ENCODE measurements at regions not wholly inside any gene's neighbourhood (a gene's known extent, or its start where the extent isn't known, plus 50 kb on each side); places are given as distances from the start of the nearest gene placed in this dataset.

- Mint-ChIP-seq H3K4me1 (no peaks in the 10 kb centered on the region), H3K27me3 (no peaks in the 10 kb centered on the region), H3K4me3 (no peak overlapping the region), H3K36me3 (no peaks in the 10 kb centered on the region), H3K9me3 (no peaks in the 10 kb centered on the region), H3K27ac (no peak overlapping the region)
- ATAC-seq, result peak; percentile 14
These were observed 486.7 kb downstream of the EIPR1 start for GRCh38 chr2:2890901-2891300.

DNA sequence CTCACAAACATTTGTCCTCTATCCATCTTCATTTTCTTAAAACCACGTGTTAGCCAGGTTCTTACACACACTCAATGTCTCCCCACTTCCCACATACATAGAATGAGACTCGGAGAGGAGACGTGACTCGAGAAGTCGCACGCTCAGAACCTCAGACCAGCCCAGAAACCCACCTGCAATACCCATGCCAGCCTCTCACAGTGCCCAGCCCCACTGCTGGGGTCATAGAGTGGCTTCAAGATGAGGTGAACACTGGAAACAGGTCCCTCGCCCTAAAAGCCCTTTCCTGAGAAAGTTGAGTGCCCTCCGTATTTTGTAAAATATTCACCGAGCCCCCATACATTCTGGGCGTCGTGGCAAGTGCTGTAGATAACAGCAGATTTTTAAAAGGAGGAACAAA is 487.4 kb downstream of the EIPR1 start:
- no peaks in the 10 kb centered on the region for H3K36me3 Mint-ChIP-seq
- H3K4me1 Mint-ChIP-seq, result no peaks in the 10 kb centered on the region
- no peak for ATAC-seq
- no peaks in the 10 kb centered on the region for H3K9me3 Mint-ChIP-seq
- H3K27me3 Mint-ChIP-seq, result no peaks in the 10 kb centered on the region
- no peak overlapping the region for H3K4me3 Mint-ChIP-seq
- no peak overlapping the region for H3K27ac Mint-ChIP-seq

DNA sequence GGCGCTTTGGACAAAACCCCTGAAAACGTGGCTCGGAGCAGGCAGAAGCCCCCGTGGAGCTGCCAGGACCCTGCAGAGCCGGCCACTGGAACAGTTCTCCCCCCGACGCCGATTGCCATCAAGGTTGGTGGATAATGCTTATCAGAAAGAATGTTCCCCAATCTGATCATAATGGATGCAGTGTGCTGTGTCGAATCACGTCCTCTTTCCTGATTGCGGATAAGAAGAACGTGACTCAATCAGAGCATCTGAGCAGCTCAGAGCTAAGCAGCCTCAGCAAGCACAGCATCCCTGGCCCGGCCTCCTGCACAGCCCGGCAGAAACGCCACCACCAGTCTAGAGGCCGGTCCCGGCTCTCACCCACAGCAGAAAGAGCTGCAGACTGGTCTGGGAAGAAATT is 488.0 kb downstream of the EIPR1 start:
- no peaks in the 10 kb centered on the region for H3K9me3 Mint-ChIP-seq
- H3K4me1 Mint-ChIP-seq, result no peaks in the 10 kb centered on the region
- no peak overlapping the region for H3K27ac Mint-ChIP-seq
- no peak for ATAC-seq
- no peak overlapping the region for H3K4me3 Mint-ChIP-seq
- no peaks in the 10 kb centered on the region for H3K27me3 Mint-ChIP-seq
- H3K36me3 Mint-ChIP-seq, result no peaks in the 10 kb centered on the region

GRCh38 chr2:2889141-2889540 is 488.5 kb downstream of the EIPR1 start:
- Mint-ChIP-seq H3K27ac (no peak overlapping the region), H3K27me3 (no peaks in the 10 kb centered on the region), H3K36me3 (no peaks in the 10 kb centered on the region), H3K4me3 (no peak overlapping the region), H3K9me3 (no peaks in the 10 kb centered on the region), H3K4me1 (no peaks in the 10 kb centered on the region)
- ATAC-seq, result no peak

DNA sequence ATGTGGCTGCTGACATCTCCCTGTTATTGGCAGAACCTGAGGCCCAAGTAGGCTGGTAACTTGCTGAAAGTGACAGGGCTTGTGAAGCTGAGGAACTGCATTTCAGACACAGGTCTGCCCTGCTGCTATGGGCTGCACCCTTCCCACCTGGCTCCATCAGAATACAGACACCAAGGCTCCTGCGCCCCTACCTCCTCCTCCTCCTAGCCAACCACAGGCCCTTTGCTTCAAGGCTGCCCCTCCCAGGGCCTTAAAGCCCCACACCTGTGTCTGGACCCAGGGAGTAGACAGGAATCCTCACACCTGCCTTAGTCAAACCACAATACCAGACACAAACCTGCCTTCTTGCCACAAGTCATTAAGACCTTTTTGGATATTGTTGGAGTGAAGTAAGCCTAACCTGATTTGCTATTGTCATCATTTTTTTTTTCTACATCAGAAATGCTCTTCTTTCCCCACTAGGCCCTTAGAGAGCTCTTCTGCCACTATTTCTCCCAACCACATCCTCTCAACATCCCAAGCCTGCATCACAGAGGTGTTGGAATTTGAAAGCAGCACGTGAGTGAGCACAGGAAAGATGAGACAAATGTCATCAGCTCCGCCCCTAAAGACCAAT is 489.7 kb downstream of the EIPR1 start:
- Mint-ChIP-seq H3K4me3 (no peak overlapping the region), H3K27me3 (no peaks in the 10 kb centered on the region), H3K27ac (no peak overlapping the region), H3K4me1 (no peaks in the 10 kb centered on the region), H3K9me3 (peaks cover 6% of the 10 kb centered on the region), H3K36me3 (peaks cover 6% of the 10 kb centered on the region)
- no peak for ATAC-seq

DNA sequence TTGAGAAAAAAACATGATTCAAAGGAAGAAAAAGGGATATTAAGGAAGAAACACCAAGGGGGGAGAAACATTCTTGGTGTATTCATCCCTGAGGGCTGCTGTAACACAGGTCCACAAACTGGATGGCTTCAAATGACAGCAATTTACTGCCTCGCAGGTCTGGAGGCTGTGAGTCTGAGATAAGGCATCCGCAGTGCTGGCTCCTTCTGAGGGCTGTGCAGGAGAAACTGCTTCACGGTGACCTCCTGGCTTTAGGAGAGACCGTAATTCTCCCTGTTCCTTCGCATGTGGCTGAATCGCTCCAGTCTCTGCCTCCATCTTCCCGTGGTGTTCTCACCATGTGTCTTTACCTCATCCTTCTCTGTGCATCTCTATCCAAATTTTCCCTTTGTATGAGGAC is 490.7 kb downstream of the EIPR1 start:
- H3K27me3 Mint-ChIP-seq, result no peaks in the 10 kb centered on the region
- H3K4me3 Mint-ChIP-seq, result no peak overlapping the region
- peaks cover 9% of the 10 kb centered on the region for H3K36me3 Mint-ChIP-seq
- H3K9me3 Mint-ChIP-seq, result peaks cover 8% of the 10 kb centered on the region
- ATAC-seq, result no peak
- H3K4me1 Mint-ChIP-seq, result no peaks in the 10 kb centered on the region
- H3K27ac Mint-ChIP-seq, result no peak overlapping the region

DNA sequence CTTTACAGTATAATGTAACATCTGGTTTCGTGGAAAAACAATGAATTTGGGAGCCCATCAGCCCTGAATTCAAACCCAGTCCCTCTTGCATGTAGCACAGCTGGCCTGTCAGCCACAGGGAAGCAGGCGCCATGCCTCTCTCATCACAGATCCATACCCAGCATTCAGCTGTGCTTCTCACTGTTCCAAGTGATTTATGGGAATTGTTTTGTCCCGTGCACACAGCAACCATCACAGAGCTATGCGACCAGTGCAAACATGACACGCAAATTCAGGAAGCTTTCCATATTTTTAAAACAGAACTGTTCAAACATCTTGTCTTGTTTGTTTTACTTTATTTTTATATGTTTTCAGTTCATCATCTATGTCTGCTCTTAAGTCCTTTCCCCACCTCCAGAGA is 496.1 kb downstream of the EIPR1 start:
- Mint-ChIP-seq H3K4me3 (no peak overlapping the region), H3K9me3 (peaks cover 8% of the 10 kb centered on the region), H3K27ac (no peak overlapping the region), H3K27me3 (no peaks in the 10 kb centered on the region), H3K4me1 (peaks cover 21% of the 10 kb centered on the region), H3K36me3 (peaks cover 9% of the 10 kb centered on the region)
- ATAC-seq, result no peak

DNA sequence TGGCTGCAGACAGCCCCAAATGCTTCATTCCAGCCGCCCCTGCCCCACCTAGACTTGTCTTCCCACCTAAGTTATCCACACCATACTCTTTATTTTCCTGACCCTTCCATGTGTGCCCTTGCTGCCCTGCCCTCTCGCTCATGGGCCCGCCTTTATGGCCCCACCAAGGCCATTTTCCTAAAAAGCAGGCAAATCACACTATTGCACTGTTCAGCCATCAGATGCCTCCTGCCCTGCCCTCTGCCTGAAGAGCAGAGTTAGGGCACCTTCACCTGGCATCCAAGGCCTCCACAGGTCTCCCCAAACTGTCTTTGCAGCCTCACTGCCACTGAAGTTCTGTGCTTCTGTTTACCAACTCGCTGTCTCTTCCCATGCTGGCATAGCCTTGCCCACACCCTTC is 496.7 kb downstream of the EIPR1 start:
- Mint-ChIP-seq H3K36me3 (peaks cover 9% of the 10 kb centered on the region), H3K4me3 (no peak overlapping the region), H3K27ac (no peak overlapping the region), H3K9me3 (peaks cover 8% of the 10 kb centered on the region), H3K27me3 (no peaks in the 10 kb centered on the region), H3K4me1 (peaks cover 21% of the 10 kb centered on the region)
- no peak for ATAC-seq

GRCh38 chr2:2879781-2880180 is 497.8 kb downstream of the EIPR1 start:
- H3K27me3 Mint-ChIP-seq, result no peaks in the 10 kb centered on the region
- H3K27ac Mint-ChIP-seq, result no peak overlapping the region
- peaks cover 8% of the 10 kb centered on the region for H3K9me3 Mint-ChIP-seq
- peaks cover 9% of the 10 kb centered on the region for H3K36me3 Mint-ChIP-seq
- peak; percentile 77 for ATAC-seq
- H3K4me1 Mint-ChIP-seq, result peaks cover 21% of the 10 kb centered on the region
- no peak overlapping the region for H3K4me3 Mint-ChIP-seq

DNA sequence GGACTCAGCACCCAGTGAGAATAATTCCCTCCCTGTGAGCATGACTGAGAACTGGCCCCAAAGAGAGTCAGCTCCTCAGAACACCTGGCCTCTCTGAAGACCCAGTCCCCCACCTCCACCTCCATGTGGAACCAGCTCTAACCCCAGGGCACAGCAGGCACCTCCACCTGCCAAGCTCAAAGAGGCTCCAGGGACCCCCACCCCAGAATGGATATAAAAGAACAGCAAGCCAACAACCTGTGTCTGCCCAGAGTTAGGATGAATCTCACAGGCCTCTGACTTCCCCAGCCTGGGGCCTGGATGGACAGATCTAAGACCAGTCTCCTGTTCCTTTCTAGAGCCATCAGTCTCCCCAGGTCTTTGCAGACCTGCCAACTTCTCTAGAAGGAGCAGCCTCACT is 498.5 kb downstream of the EIPR1 start:
- peaks cover 8% of the 10 kb centered on the region for H3K9me3 Mint-ChIP-seq
- ATAC-seq, result no peak
- no peak overlapping the region for H3K4me3 Mint-ChIP-seq
- no peak overlapping the region for H3K27ac Mint-ChIP-seq
- peaks cover 9% of the 10 kb centered on the region for H3K36me3 Mint-ChIP-seq
- H3K4me1 Mint-ChIP-seq, result peaks cover 21% of the 10 kb centered on the region
- no peaks in the 10 kb centered on the region for H3K27me3 Mint-ChIP-seq

DNA sequence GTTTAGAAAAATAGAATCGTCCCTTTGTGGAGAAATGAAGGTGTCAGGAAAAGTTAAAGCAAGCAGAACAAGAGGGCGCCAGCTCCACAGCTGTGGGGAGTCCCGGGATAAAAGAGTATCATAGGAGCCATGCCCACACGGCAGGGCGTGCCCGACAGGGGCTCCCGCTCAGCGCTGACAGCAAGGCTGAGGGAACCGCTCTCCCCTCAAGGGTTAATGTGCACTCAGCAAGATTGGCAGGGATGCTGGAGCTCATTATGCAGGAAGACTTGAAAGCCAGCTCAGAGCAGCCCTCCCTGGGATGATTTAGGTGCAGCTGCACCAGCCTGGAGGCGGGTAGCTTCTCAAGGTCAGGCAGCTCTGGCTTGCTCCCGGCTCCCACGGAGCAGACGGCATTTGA is 500.2 kb downstream of the EIPR1 start:
- Mint-ChIP-seq H3K27ac (no peak overlapping the region), H3K9me3 (peaks cover 2% of the 10 kb centered on the region), H3K4me3 (no peak overlapping the region), H3K36me3 (no peaks in the 10 kb centered on the region), H3K4me1 (peaks cover 21% of the 10 kb centered on the region), H3K27me3 (no peaks in the 10 kb centered on the region)
- ATAC-seq, result no peak

GRCh38 chr2:2876331-2877221 is 501.0 kb downstream of the EIPR1 start:
- Mint-ChIP-seq H3K4me1 (peaks cover 21% of the 10 kb centered on the region), H3K27ac (no peak overlapping the region), H3K4me3 (no peak overlapping the region), H3K9me3 (peaks cover 2% of the 10 kb centered on the region), H3K36me3 (no peaks in the 10 kb centered on the region), H3K27me3 (no peaks in the 10 kb centered on the region)
- no peak for ATAC-seq

GRCh38 chr2:2875831-2876230 is 501.8 kb downstream of the EIPR1 start:
- Mint-ChIP-seq H3K9me3 (peaks cover 2% of the 10 kb centered on the region), H3K36me3 (no peaks in the 10 kb centered on the region), H3K27ac (no peak overlapping the region), H3K4me3 (no peak overlapping the region), H3K4me1 (peaks cover 13% of the 10 kb centered on the region), H3K27me3 (no peaks in the 10 kb centered on the region)
- ATAC-seq, result no peak

DNA sequence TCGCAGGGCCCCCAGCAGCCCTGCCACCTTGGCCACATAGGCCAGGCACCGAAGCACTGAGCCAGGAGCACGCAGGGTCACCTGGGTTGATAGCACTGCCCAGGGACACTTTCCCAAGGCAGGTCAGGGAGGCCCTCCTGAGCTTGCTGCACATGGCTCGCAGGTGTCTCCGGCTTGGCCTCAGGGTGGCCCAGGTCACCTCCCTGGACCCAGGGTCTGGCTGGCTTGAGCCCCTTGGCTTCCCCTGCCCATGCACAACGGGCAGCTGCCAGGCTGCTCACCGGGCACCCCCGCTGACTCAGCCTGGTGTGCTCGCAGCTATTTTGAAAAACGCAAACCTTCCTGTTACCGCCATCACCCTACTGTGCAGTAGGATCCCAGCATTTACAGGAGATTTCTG is 502.3 kb downstream of the EIPR1 start:
- H3K27me3 Mint-ChIP-seq, result no peaks in the 10 kb centered on the region
- H3K9me3 Mint-ChIP-seq, result peaks cover 2% of the 10 kb centered on the region
- H3K36me3 Mint-ChIP-seq, result no peaks in the 10 kb centered on the region
- no peak overlapping the region for H3K4me3 Mint-ChIP-seq
- H3K27ac Mint-ChIP-seq, result no peak overlapping the region
- H3K4me1 Mint-ChIP-seq, result peaks cover 8% of the 10 kb centered on the region
- ATAC-seq, result no peak

DNA sequence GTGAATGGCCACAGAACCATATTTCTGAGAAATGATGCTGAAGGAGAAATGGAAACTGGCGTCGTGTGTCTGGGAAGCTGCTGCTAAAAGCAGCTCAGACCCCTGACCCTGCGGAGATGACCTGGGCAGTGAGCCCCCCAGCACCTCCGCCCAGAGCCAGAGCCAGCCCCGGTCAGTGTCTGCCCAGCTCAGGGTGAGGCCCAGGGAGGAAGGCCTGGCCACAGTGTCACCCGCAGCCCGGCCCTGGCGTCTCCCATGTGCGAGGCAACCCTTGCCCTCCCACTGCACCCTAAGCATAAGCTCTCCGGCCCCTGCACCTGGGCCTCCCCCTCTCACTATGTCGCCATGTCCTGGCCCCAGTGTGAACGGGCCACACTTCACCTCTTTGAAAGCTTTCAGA is 502.8 kb downstream of the EIPR1 start:
- no peak for ATAC-seq
- H3K4me3 Mint-ChIP-seq, result no peak overlapping the region
- no peak overlapping the region for H3K27ac Mint-ChIP-seq
- H3K4me1 Mint-ChIP-seq, result peaks cover 3% of the 10 kb centered on the region
- H3K36me3 Mint-ChIP-seq, result no peaks in the 10 kb centered on the region
- no peaks in the 10 kb centered on the region for H3K27me3 Mint-ChIP-seq
- peaks cover 2% of the 10 kb centered on the region for H3K9me3 Mint-ChIP-seq

GRCh38 chr2:2874341-2874740 is 503.3 kb downstream of the EIPR1 start:
- ATAC-seq, result no peak
- H3K27ac Mint-ChIP-seq, result no peak overlapping the region
- no peaks in the 10 kb centered on the region for H3K27me3 Mint-ChIP-seq

More at GRCh38 chr2:2874341-2874740, 503.3 kb downstream of the EIPR1 start:
- Mint-ChIP-seq H3K4me1 (no peaks in the 10 kb centered on the region), H3K36me3 (no peaks in the 10 kb centered on the region), H3K9me3 (peaks cover 2% of the 10 kb centered on the region), H3K4me3 (no peak overlapping the region)

Measured in stimulated activated memory B cell treated with anti-CD40 and anti-IgM and Interleukin-4, amounts not matched to agents 10 μg/mL and 1 μg/mL and 100 μg/mL, for 72 hours (primary cell).